HG03280 (cell line): ENCODE measurements at regions not wholly inside any gene's neighbourhood (a gene's known extent, or its start where the extent isn't known, plus 50 kb on each side); places are given as distances from the start of the nearest gene placed in this dataset.

ENCODE experiments used
- ATAC-seq: cut with Tn5 transposase; IDR thresholded peaks from one replicate; pipeline ENCODE4 v1.9.1; 2021; ENCODE audit warnings: mild to moderate bottlenecking, moderate library complexity; ENCODE audit not compliant: unreplicated experiment

- ATAC-seq, result no peak
Observed at GRCh38 chr7:15867441-15867840, 181.0 kb upstream of the MEOX2 start.

- ATAC-seq, result no peak
Observed at GRCh38 chr7:15866753-15867152, 180.3 kb upstream of the MEOX2 start.

- ATAC-seq, result no peak
Observed at GRCh38 chr7:15864626-15864991, 178.1 kb upstream of the MEOX2 start.

- no peak for ATAC-seq
Observed at GRCh38 chr7:15863951-15864625, 177.6 kb upstream of the MEOX2 start.

- no peak for ATAC-seq
Observed at GRCh38 chr7:15862781-15863165, 176.3 kb upstream of the MEOX2 start.

- no peak for ATAC-seq
Observed at GRCh38 chr7:15862016-15862780, 175.7 kb upstream of the MEOX2 start.

GRCh38 chr7:15860264-15860949 lies 173.9 kb upstream of the MEOX2 start:
- ATAC-seq, result no peak

GRCh38 chr7:15857026-15857425 lies 170.5 kb upstream of the MEOX2 start:
- ATAC-seq, result no peak

GRCh38 chr7:15856311-15856710 lies 169.8 kb upstream of the MEOX2 start:
- ATAC-seq, result no peak

- no peak for ATAC-seq
Observed at GRCh38 chr7:15855525-15856109, 169.1 kb upstream of the MEOX2 start.

- no peak for ATAC-seq
Observed at GRCh38 chr7:15854841-15855524, 168.5 kb upstream of the MEOX2 start.

GRCh38 chr7:15853832-15854470 lies 167.5 kb upstream of the MEOX2 start:
- ATAC-seq, result no peak

GRCh38 chr7:15851201-15851600 lies 164.7 kb upstream of the MEOX2 start:
- ATAC-seq, result no peak

- ATAC-seq, result no peak
Observed at GRCh38 chr7:15848901-15849300, 162.4 kb upstream of the MEOX2 start.

- no peak for ATAC-seq
Observed at GRCh38 chr7:15848362-15848761, 161.9 kb upstream of the MEOX2 start.

- ATAC-seq, result no peak
Observed at GRCh38 chr7:15845868-15846267, 159.4 kb upstream of the MEOX2 start.

GRCh38 chr7:15845461-15845860 lies 159.0 kb upstream of the MEOX2 start:
- ATAC-seq, result no peak

- no peak for ATAC-seq
Observed at GRCh38 chr7:15839416-15840100, 153.1 kb upstream of the MEOX2 start.

GRCh38 chr7:15838265-15838664 lies 151.8 kb upstream of the MEOX2 start:
- ATAC-seq, result no peak
